Fibroblast of the aortic adventitia (primary cell): ENCODE measurements at regions not wholly inside any gene's neighbourhood (a gene's known extent, or its start where the extent isn't known, plus 50 kb on each side); places are given as distances from the start of the nearest gene placed in this dataset.
A peak's percentile ranks its signal among the peaks of the same experiment; 100 is the strongest.

ENCODE experiments used
- DNase-seq: peaks from one replicate; pipeline ENCODE4 v3.0.0-alpha.2; 2010; ENCODE audit warnings: low read depth
- H3K4me3 ChIP-seq: 2 replicates; pipeline ENCODE4 v1.5.1; 2011; ENCODE audit warnings: low read depth, mild to moderate bottlenecking, control low read depth, low read length, moderate library complexity
- TF ChIP-seq, protein P1 (sequence below): IDR thresholded peaks from 2 replicates; pipeline ENCODE4 v1.5.1; 2011; ENCODE audit warnings: mild to moderate bottlenecking, low read length, control low read depth, inconsistent platforms; ENCODE audit not compliant: insufficient read depth

DNA sequence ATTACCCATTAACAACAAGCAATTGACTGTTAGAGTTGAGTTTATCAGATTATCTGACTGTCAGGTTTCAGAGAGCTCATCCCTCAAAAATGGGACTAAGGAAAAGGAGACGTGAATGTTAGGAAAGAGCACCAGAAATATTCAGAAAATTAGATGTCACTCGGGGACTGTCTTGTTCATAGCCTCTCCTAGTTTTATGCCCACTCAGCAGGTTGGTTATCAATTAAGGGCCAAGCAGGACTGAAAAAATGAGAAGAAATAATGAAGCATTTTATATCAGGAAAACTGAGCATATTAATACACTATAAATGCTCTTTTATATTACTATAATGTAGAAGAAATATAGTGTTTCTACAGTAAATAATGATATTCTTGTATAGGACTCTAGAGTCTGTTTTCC lies 188.1 kb upstream of the NRXN1 start:
- no peak overlapping the region for H3K4me3 ChIP-seq
- DNase-seq, result no peak
- TF ChIP-seq, protein P1, sequence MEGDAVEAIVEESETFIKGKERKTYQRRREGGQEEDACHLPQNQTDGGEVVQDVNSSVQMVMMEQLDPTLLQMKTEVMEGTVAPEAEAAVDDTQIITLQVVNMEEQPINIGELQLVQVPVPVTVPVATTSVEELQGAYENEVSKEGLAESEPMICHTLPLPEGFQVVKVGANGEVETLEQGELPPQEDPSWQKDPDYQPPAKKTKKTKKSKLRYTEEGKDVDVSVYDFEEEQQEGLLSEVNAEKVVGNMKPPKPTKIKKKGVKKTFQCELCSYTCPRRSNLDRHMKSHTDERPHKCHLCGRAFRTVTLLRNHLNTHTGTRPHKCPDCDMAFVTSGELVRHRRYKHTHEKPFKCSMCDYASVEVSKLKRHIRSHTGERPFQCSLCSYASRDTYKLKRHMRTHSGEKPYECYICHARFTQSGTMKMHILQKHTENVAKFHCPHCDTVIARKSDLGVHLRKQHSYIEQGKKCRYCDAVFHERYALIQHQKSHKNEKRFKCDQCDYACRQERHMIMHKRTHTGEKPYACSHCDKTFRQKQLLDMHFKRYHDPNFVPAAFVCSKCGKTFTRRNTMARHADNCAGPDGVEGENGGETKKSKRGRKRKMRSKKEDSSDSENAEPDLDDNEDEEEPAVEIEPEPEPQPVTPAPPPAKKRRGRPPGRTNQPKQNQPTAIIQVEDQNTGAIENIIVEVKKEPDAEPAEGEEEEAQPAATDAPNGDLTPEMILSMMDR, result no peak

DNA sequence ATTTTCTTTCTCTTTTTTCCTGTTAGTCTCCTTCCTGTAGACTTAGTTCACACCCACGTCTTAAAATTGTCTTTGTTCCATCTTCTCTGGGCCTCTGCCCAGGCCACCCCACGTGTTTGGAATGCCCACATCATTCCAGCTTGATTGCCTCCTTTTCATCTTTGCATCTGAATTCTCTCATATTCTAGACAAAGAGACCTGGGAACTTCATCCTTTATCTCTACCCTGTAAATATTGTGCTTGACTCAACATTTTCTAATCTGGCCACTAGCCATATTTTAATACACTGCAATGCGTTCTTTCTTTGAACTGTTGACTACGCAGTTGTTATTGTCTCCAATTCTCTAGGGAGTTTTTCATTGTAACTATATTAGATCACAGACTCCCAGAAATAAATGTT lies 187.5 kb upstream of the NRXN1 start:
- peak; percentile 68 for DNase-seq
- TF ChIP-seq, protein P1, result no peak
- H3K4me3 ChIP-seq, result no peak overlapping the region

DNA sequence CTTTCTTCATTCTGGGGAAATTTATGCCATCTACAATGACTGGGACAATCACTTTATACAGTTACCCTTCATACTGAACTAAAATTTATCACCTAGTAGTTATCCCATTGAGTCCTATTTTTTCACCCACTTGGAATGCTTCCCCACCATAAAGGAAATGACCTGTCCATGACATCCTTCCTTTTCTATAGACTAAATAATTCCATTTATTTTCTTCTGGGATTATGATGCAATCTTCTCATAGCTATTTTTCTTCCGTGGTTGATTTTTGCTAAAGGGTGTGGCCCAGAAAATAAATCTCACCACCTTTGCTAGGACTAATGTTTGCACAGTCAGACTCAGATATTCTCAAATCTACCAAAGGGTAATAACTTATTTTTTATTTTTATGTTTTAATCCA lies 186.1 kb upstream of the NRXN1 start:
- H3K4me3 ChIP-seq, result no peak overlapping the region
- TF ChIP-seq, protein P1, result no peak
- no peak for DNase-seq

DNA sequence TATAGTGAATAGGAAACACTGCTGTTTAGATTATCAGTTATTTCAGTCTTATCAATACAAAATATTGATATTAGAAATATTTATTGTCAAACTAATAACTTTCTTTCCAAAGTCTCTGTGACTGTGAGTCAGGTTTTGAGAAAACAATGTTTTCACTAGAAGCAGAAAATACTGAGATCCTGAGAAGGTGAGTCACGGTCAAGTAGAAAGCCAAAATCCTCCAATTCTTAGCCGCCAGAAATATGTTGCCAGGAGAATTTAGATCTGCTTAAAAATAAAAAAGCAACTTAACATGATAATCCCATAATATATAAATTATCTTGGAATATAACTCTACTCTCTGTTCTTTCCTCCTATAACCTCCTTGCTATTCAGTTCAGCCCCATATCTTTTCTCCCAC lies 181.9 kb upstream of the NRXN1 start:
- H3K4me3 ChIP-seq, result no peak overlapping the region
- TF ChIP-seq, protein P1, result no peak
- DNase-seq, result peak; percentile 23

DNA sequence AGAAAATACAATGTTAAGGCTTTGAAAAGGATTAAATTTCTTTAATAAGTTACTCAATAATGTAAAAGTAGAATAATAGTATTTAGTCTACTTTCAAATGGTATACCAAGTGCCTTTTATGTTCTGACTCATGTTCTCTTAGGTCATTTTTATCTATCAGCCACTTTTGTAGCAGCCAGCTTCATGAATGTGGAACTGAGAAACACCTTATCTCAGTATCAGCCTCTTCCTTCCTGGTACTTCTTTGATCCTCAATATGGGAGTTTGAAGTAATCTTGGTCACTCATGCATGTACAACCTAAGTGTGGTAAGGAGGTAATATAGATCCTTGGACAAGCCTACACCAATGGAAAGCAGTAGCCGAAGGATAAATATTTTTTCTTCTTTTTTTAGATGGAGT lies 180.4 kb upstream of the NRXN1 start:
- TF ChIP-seq, protein P1, result no peak
- DNase-seq, result no peak

DNA sequence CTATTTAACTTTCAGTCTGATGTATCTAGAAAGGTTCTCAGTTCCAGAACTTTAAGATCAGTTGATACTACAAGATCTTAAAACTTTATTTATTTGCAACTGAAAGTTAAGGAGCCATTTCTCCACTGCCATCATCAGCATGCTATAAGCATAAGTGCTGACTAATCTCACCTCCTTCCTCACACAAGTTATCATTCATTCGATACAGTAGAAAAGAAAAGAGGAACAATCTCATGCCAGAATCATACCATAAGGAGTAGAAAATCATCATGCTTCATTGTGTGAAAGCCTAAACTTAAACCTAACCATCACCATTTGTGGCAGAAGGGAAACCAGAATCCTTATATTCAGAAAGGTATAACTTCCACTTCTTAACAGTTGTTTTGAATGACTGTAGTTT lies 176.6 kb upstream of the NRXN1 start:
- TF ChIP-seq, protein P1, result no peak
- DNase-seq, result no peak
- H3K4me3 ChIP-seq, result no peak overlapping the region

More for the DNA sequence above, 180.4 kb upstream of the NRXN1 start:
- H3K4me3 ChIP-seq, result no peak overlapping the region

DNA sequence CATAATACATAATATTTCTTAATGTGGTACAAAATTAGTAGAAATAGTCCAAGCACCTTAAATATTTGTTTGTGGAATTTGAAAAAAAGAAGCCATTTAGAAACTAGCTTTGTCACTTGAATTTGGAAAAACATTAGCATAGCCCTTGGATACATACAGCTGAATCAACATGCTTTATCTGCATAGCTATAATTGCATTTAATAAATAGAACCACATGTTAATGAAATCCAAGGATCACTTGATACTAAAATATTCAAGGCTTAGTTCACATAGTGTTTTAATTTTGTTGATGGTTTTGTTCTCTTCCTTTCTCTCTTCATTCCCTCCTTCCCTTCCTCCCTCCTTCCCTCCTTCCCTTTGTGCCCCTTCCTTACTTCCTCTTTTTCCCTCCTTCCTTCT lies 169.4 kb upstream of the NRXN1 start:
- no peak overlapping the region for H3K4me3 ChIP-seq
- TF ChIP-seq, protein P1, result no peak
- DNase-seq, result no peak
